ENCODE measurements at regions not wholly inside any gene's neighbourhood (a gene's known extent, or its start where the extent isn't known, plus 50 kb on each side); places are given as distances from the start of the nearest gene placed in this dataset.
"Not testable (repeated sequence)": the region's sequence is repeated elsewhere in the genome, so short reads cannot be mapped to it uniquely, and the experiment has no call there.

DNA sequence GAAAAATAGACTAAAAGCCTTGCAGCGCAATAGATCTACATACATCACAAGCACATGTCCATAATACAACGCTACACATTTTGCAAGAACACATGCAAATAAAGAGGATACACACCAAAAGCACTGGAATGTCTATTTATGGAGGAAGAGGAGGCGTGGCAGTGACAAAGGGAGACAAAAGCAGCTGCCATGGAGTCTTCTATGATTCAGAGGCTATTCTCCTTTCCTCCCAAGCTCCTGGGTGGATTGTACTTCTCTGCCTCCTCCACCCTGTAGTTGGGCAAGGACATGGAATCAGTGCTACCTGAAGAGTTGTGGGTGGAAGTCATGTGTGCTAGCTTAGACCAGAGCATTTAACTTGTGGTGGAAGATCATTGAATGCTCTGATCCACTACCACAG, 57.9 kb upstream of the ABHD2 start:
- peak; percentile 30 for DNase-seq

DNA sequence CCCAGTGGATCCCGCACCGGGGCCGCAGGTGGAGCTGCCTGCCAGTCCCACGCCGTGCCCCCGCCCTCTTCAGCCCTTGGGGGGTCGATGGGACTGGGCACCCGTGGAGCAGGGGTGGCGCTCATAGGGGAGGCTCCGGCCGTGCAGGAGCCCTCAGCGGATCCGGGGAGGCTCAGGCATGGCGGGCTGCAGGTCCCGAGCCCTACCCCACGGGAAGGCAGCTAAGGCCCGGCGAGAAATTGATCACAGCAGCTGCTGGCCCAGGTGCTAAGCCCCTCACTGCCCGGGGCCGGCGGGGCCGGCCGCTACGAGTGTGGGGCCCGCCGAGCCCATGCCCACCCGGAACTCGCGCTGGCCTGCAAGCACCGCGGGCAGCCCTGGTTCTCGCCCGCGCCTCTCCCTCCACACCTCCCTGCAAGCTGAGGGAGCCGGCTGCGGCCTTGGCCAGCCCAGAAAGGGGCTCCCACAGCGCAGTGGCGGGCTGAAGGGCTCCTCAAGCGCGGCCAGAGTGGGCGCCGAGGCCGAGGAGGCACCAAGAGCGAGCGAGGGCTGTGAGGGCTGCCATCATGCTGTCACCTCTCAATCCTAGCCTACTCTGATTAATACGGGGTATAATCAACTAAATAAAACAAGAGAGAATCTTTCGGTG, 56.5 kb upstream of the ABHD2 start:
- DNase-seq = not testable (repeated sequence)

GRCh38 chr15:89034305-89034704, 54.0 kb upstream of the ABHD2 start:
- no peak for DNase-seq

GRCh38 chr15:89035150-89035549, 53.1 kb upstream of the ABHD2 start:
- no peak for DNase-seq

- DNase-seq = no peak
Measured at GRCh38 chr15:89035658-89036057, 52.6 kb upstream of the ABHD2 start.

- no peak for DNase-seq
Measured at GRCh38 chr15:89038146-89038545, 50.1 kb upstream of the ABHD2 start.

Data from NCI-H226 (cell line).